ENCODE measurements at regions not wholly inside any gene's neighbourhood (a gene's known extent, or its start where the extent isn't known, plus 50 kb on each side); places are given as distances from the start of the nearest gene placed in this dataset.

DNA sequence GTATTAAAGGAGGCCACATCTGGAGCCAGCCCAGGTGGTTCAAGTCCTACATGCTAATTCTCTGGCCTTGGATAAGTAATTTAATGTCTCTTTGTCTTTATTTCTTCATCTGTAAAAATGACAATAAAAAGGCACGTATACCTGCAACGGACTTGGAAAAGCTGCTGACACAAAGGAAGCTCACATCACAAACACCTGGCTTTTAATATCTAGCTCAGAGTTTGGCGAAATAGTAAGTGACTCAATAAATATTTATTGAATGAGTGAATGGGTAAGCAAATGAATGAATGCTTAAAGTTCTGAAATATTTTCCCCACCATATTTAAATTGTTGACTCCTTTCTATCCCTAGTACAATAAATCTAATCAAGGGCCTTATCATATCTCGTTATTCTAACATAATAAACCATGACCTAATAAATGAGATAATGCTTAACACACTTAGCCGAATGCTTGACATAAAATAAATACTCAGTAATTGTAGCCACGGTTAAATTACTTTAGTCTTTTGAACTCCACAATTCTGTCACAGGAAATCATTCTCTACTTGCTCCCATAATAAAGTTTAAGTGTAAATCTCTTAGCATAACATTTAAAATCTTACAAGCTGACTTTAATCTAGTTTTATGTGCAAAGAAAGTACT lies 74.7 kb upstream of the PALMD start:
- no peak for TF ChIP-seq POLR2A (IDR thresholded peaks at IDR 0.05)
- TF ChIP-seq, protein P1, sequence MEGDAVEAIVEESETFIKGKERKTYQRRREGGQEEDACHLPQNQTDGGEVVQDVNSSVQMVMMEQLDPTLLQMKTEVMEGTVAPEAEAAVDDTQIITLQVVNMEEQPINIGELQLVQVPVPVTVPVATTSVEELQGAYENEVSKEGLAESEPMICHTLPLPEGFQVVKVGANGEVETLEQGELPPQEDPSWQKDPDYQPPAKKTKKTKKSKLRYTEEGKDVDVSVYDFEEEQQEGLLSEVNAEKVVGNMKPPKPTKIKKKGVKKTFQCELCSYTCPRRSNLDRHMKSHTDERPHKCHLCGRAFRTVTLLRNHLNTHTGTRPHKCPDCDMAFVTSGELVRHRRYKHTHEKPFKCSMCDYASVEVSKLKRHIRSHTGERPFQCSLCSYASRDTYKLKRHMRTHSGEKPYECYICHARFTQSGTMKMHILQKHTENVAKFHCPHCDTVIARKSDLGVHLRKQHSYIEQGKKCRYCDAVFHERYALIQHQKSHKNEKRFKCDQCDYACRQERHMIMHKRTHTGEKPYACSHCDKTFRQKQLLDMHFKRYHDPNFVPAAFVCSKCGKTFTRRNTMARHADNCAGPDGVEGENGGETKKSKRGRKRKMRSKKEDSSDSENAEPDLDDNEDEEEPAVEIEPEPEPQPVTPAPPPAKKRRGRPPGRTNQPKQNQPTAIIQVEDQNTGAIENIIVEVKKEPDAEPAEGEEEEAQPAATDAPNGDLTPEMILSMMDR (IDR thresholded peaks at IDR 0.05): no peak

All from adrenal gland (tissue), 5 donors.